Mesendoderm (in vitro differentiated cells): ENCODE measurements at regions not wholly inside any gene's neighbourhood (a gene's known extent, or its start where the extent isn't known, plus 50 kb on each side); places are given as distances from the start of the nearest gene placed in this dataset.

Experiments used
- DNase-seq: peaks from one replicate; pipeline ENCODE4 v3.0.0; 2013
- H2AK5ac ChIP-seq: 2 replicates; pipeline ENCODE4 v1.6.1; 2013; ENCODE audit warnings: low read length, inconsistent platforms
- H2BK120ac ChIP-seq: 2 replicates; pipeline ENCODE4 v1.6.1; 2013; ENCODE audit warnings: low read depth, mild to moderate bottlenecking, low read length, moderate library complexity, mixed read lengths
- H2BK15ac ChIP-seq: replicated peaks from 2 replicates; pipeline ENCODE4 v1.6.1; 2013; ENCODE audit warnings: low read depth, mild to moderate bottlenecking, moderate library complexity
- H2BK5ac ChIP-seq: 2 replicates; pipeline ENCODE4 v1.6.1; 2013; ENCODE audit warnings: low read length, inconsistent platforms
- H3K18ac ChIP-seq: 2 replicates; pipeline ENCODE4 v1.6.1; 2013; ENCODE audit warnings: mild to moderate bottlenecking, low read length, mixed read lengths
- H3K23ac ChIP-seq: one replicate; pipeline ENCODE4 v1.6.1; 2013; ENCODE audit warnings: low read length
- H3K27ac ChIP-seq: 2 replicates; pipeline ENCODE4 v1.5.1; 2013; ENCODE audit warnings: low read depth, mild to moderate bottlenecking, inconsistent platforms, low read length, moderate library complexity
- H3K27me3 ChIP-seq: 2 replicates; pipeline ENCODE4 v1.6.1; 2013; ENCODE audit warnings: low read length, control low read depth, mild to moderate bottlenecking, inconsistent platforms; ENCODE audit not compliant: insufficient read depth, poor library complexity
- H3K36me3 ChIP-seq: 2 replicates; pipeline ENCODE4 v1.6.1; 2013; ENCODE audit warnings: low read length, inconsistent platforms; ENCODE audit not compliant: control insufficient read depth, insufficient read depth
- H3K4ac ChIP-seq: one replicate; pipeline ENCODE4 v1.6.1; 2013; ENCODE audit warnings: low read depth, mild to moderate bottlenecking, low read length, moderate library complexity
- H3K4me1 ChIP-seq: 2 replicates; pipeline ENCODE4 v1.6.1; 2013; ENCODE audit warnings: low read depth, low read length, inconsistent platforms; ENCODE audit not compliant: control insufficient read depth
- H3K4me2 ChIP-seq: 2 replicates; pipeline ENCODE4 v1.6.1; 2013; ENCODE audit warnings: low read length
- H3K4me3 ChIP-seq: 2 replicates; pipeline ENCODE4 v1.5.1; 2013; ENCODE audit warnings: mild to moderate bottlenecking, low read length
- H3K56ac ChIP-seq: one replicate; pipeline ENCODE4 v1.6.1; 2013; ENCODE audit warnings: low read length
- H3K79me1 ChIP-seq: 2 replicates; pipeline ENCODE4 v1.6.1; 2013; ENCODE audit warnings: low read length, inconsistent platforms
- H3K79me2 ChIP-seq: 2 replicates; pipeline ENCODE4 v1.6.1; 2013; ENCODE audit warnings: mild to moderate bottlenecking, low read length; ENCODE audit not compliant: control insufficient read depth, insufficient read depth
- H3K9ac ChIP-seq: 2 replicates; pipeline ENCODE4 v1.6.1; 2013; ENCODE audit warnings: low read length, inconsistent platforms
- H4K5ac ChIP-seq: one replicate; pipeline ENCODE4 v1.6.1; 2013; ENCODE audit warnings: low read length
- H4K8ac ChIP-seq: one replicate; pipeline ENCODE4 v1.6.1; 2013; ENCODE audit warnings: low read depth, mild to moderate bottlenecking, control low read depth, low read length, moderate library complexity
- WGBS: extraction: QIAGEN DNeasy Blood & Tissue Kit; methylation state at CpG from one replicate; pipeline ENCODE4 v1.1.7; 2013; ENCODE audit warnings: low lambda C conversion rate, missing lambda C conversion rate; ENCODE audit not compliant: insufficient coverage; ENCODE audit errors: extremely low coverage; 5-methylcytosine and 5-hydroxymethylcytosine counted together

DNA sequence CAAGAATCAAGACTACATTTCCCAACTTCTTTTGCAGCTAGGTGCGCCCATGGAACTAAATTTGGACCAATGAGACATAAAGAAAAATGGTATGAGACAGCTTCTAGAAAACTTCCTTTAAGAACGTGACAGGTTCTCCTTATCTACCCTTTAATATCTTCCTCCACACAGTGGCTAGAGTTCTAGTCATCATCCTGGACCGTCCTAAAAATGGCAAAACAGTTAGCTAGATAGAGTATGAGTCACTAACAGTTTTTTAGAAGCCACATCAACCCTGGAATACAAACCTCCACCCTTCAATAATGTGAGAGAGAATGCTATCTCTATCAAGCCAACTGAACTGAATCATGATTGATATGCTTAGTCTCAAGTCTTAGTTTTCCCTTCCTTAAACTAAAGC lies 267.9 kb upstream of the SLC7A11 start:
- no peak overlapping the region for H2BK5ac ChIP-seq
- no peaks in the 10 kb centered on the region for H3K27me3 ChIP-seq
- no peaks in the 10 kb centered on the region for H3K4me1 ChIP-seq
- no peak overlapping the region for H3K9ac ChIP-seq
- no peak overlapping the region for H3K56ac ChIP-seq
- H4K5ac ChIP-seq: no peak overlapping the region
- H3K4me3 ChIP-seq: no peak overlapping the region
- H3K18ac ChIP-seq: no peak overlapping the region
- H3K4me2 ChIP-seq: no peak overlapping the region
- no peak overlapping the region for H3K23ac ChIP-seq
- H2AK5ac ChIP-seq: no peak overlapping the region
- H3K27ac ChIP-seq: no peak overlapping the region
- H3K4ac ChIP-seq: no peak overlapping the region
- H2BK120ac ChIP-seq: no peak overlapping the region
- no peak overlapping the region for H2BK15ac ChIP-seq
- no peak overlapping the region for H4K8ac ChIP-seq
- no CpG with 5 or more reads among the region's 3 CpGs for WGBS
- no peaks in the 10 kb centered on the region for H3K79me2 ChIP-seq
- DNase-seq: no peak
- H3K36me3 ChIP-seq: no peaks in the 10 kb centered on the region
- no peaks in the 10 kb centered on the region for H3K79me1 ChIP-seq

DNA sequence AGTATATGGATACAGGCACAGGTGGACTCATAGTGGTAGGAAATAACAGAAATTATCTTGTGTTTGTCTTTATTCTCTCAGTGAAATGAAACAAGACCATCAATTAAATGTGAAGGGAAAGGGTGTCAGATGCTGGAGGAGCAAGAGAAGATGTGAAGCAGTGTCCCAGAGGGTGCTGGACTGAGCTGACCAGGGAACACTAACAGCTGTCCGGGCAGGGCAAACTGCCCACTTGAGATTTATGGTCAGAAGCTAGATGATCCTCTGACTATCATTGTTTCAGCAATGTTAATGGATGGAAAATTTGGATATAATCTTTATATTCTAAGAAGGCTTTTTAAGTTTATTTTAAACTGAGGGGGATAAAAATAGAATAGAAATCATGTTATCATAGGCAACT lies 267.2 kb upstream of the SLC7A11 start:
- H3K27ac ChIP-seq: no peak overlapping the region
- no peaks in the 10 kb centered on the region for H3K4me1 ChIP-seq
- no peaks in the 10 kb centered on the region for H3K79me2 ChIP-seq
- H2BK120ac ChIP-seq: no peak overlapping the region
- H3K4me3 ChIP-seq: no peak overlapping the region
- H3K36me3 ChIP-seq: no peaks in the 10 kb centered on the region
- no peak overlapping the region for H3K4ac ChIP-seq
- no peak overlapping the region for H4K8ac ChIP-seq
- DNase-seq: no peak
- no peak overlapping the region for H2BK15ac ChIP-seq
- H2BK5ac ChIP-seq: no peak overlapping the region
- no peak overlapping the region for H4K5ac ChIP-seq
- H3K79me1 ChIP-seq: no peaks in the 10 kb centered on the region
- no peaks in the 10 kb centered on the region for H3K27me3 ChIP-seq
- no peak overlapping the region for H3K23ac ChIP-seq
- WGBS: no CpG with 5 or more reads among the region's 1 CpG
- no peak overlapping the region for H3K56ac ChIP-seq
- H3K18ac ChIP-seq: no peak overlapping the region
- no peak overlapping the region for H3K4me2 ChIP-seq
- no peak overlapping the region for H3K9ac ChIP-seq
- no peak overlapping the region for H2AK5ac ChIP-seq

DNA sequence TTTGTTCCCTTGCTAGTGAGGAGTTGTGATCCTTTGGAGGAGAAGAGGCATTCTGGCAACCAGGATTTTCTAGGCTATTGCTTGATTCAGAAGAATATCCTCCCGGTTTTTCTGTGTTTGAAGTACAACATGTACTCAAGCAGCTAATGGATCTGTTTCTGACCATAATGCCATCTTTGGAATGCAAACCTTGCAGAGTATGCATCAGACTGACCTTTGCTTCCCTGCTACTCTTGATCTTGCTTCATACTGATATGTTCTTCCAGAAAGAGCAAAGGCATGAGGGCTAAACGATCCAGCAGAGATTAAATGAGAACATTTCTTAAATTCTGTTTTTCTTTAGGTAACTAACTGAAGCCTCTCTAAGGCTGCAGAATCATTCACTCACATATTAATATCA lies 265.4 kb upstream of the SLC7A11 start:
- no peak for DNase-seq
- H3K9ac ChIP-seq: no peak overlapping the region

DNA sequence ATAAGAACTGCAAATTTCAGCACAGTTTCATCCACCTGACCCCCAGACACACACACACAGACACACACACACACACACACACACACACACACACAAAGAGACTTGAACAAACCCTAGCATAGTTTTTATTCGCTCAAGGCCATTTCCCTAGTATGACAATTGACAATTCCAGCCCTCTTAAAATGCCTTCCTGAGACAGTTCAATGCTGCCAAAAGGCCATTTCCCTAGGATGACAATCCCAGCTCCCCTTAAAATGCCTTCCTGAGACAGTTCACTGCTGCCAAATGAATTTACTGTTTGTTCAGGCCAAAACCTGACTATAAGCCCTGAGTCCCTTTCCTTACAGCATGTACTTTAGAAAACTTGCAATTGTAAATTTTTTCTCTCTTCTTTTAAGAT lies 259.5 kb upstream of the SLC7A11 start:
- Histone ChIP-seq H3K23ac (no peak overlapping the region), H3K79me2 (no peaks in the 10 kb centered on the region), H3K36me3 (no peaks in the 10 kb centered on the region), H2BK15ac (no peak overlapping the region), H3K4ac (no peak overlapping the region), H3K4me1 (no peaks in the 10 kb centered on the region), H3K27me3 (no peaks in the 10 kb centered on the region), H4K8ac (no peak overlapping the region), H4K5ac (no peak overlapping the region), H2BK5ac (no peak overlapping the region), H3K27ac (no peak overlapping the region), H3K4me3 (no peak overlapping the region), H2BK120ac (no peak overlapping the region), H3K18ac (no peak overlapping the region), H3K4me2 (no peak overlapping the region), H3K56ac (no peak overlapping the region), H2AK5ac (no peak overlapping the region), H3K79me1 (no peaks in the 10 kb centered on the region), H3K9ac (no peak overlapping the region)
- DNase-seq: no peak
- no CpG with 5 or more reads among the region's 1 CpG for WGBS

More for the DNA sequence above, 265.4 kb upstream of the SLC7A11 start:
- Histone ChIP-seq H3K18ac (no peak overlapping the region), H3K4me3 (no peak overlapping the region), H2BK5ac (no peak overlapping the region), H2AK5ac (no peak overlapping the region), H3K4me1 (no peaks in the 10 kb centered on the region), H3K27ac (no peak overlapping the region), H4K8ac (no peak overlapping the region), H3K4me2 (no peak overlapping the region), H3K79me1 (no peaks in the 10 kb centered on the region), H2BK15ac (no peak overlapping the region), H2BK120ac (no peak overlapping the region), H3K23ac (no peak overlapping the region), H3K27me3 (no peaks in the 10 kb centered on the region), H3K4ac (no peak overlapping the region), H3K56ac (no peak overlapping the region), H4K5ac (no peak overlapping the region), H3K79me2 (no peaks in the 10 kb centered on the region), H3K36me3 (no peaks in the 10 kb centered on the region)
- WGBS: no CpG with 5 or more reads among the region's 2 CpGs

DNA sequence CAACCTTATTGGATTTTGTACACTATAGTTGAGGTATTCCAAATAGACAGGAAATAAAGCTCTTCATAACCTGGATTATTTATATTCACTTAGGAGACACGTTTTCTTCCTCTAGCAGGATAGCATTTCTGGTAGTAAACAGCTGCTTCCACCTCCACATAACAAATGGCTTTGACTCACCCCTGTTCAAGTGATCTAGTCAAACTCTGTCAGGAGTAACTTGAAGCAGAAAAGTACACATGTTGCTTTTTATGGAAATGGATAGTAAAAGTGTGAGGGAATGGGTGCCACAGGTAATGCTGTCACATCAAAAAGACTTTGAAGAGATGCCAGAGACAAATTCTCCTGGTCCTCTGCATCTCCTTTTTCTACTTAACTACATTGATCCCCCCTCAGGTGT lies 258.7 kb upstream of the SLC7A11 start:
- Histone ChIP-seq H3K27ac (no peak overlapping the region), H3K9ac (no peak overlapping the region), H3K4me2 (no peak overlapping the region), H2BK120ac (no peak overlapping the region), H3K56ac (no peak overlapping the region), H3K4me3 (no peak overlapping the region), H2BK5ac (no peak overlapping the region), H3K23ac (no peak overlapping the region), H2BK15ac (no peak overlapping the region), H3K18ac (no peak overlapping the region), H3K4ac (no peak overlapping the region), H3K36me3 (no peaks in the 10 kb centered on the region), H3K79me2 (no peaks in the 10 kb centered on the region), H4K8ac (no peak overlapping the region), H4K5ac (no peak overlapping the region), H3K27me3 (no peaks in the 10 kb centered on the region), H3K79me1 (no peaks in the 10 kb centered on the region), H2AK5ac (no peak overlapping the region), H3K4me1 (no peaks in the 10 kb centered on the region)
- no CpG with 5 or more reads among the region's 1 CpG for WGBS
- no peak for DNase-seq

DNA sequence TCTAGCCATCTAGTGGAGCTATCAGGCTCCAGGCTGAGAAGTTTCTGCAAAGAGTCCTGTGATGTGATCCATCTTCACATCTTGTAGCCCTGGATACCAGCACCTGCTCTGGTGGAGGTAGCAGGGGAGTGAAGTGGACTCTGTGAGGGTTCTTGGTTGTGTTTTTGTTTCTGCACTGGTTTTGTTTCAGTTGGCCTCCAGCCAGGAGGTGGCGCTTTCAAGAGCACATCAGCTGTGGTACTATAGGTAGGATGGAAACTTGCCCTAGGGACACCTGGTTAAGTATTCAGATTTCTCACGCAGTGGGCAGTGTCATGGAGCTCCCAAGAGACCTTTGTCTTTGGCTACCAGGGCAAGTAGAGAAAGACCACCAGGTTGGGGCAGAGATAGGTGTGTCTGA lies 257.5 kb upstream of the SLC7A11 start:
- Histone ChIP-seq H3K4me1 (no peaks in the 10 kb centered on the region), H3K56ac (no peak overlapping the region), H3K4ac (no peak overlapping the region), H2AK5ac (no peak overlapping the region), H2BK5ac (no peak overlapping the region), H4K8ac (no peak overlapping the region), H3K36me3 (no peaks in the 10 kb centered on the region), H3K4me2 (no peak overlapping the region), H3K79me2 (no peaks in the 10 kb centered on the region), H3K18ac (no peak overlapping the region), H3K9ac (no peak overlapping the region), H3K4me3 (no peak overlapping the region), H4K5ac (no peak overlapping the region), H3K27ac (no peak overlapping the region), H3K23ac (no peak overlapping the region), H3K79me1 (no peaks in the 10 kb centered on the region), H3K27me3 (no peaks in the 10 kb centered on the region), H2BK120ac (no peak overlapping the region), H2BK15ac (no peak overlapping the region)
- peak; percentile 10 for DNase-seq
- WGBS: no CpG with 5 or more reads among the region's 2 CpGs
